ENCODE measurements at regions not wholly inside any gene's neighbourhood (a gene's known extent, or its start where the extent isn't known, plus 50 kb on each side); places are given as distances from the start of the nearest gene placed in this dataset.

GRCh38 chr16:51868631-51869030 lies 678.3 kb downstream of the TOX3 start:
- POLR2A ChIA-PET = no interaction called here
- CTCF ChIA-PET = interaction anchor here (1.2 kb wide), 1 partner anchor 10 kb away, joined by 3 read pairs; no protein-coding TSS in a partner anchor
- DNase-seq (ENCODE audit: extremely low spot score) = no peak
- TF ChIP-seq, protein P1, sequence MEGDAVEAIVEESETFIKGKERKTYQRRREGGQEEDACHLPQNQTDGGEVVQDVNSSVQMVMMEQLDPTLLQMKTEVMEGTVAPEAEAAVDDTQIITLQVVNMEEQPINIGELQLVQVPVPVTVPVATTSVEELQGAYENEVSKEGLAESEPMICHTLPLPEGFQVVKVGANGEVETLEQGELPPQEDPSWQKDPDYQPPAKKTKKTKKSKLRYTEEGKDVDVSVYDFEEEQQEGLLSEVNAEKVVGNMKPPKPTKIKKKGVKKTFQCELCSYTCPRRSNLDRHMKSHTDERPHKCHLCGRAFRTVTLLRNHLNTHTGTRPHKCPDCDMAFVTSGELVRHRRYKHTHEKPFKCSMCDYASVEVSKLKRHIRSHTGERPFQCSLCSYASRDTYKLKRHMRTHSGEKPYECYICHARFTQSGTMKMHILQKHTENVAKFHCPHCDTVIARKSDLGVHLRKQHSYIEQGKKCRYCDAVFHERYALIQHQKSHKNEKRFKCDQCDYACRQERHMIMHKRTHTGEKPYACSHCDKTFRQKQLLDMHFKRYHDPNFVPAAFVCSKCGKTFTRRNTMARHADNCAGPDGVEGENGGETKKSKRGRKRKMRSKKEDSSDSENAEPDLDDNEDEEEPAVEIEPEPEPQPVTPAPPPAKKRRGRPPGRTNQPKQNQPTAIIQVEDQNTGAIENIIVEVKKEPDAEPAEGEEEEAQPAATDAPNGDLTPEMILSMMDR (IDR thresholded peaks at IDR 0.05; ENCODE audit: control extremely low read depth, extremely low read depth, low read depth, missing control alignments) = no peak

GRCh38 chr16:51867386-51868065 lies 679.4 kb downstream of the TOX3 start:
- CTCF ChIA-PET = no interaction called here
- no peak for DNase-seq (ENCODE audit: extremely low spot score)
- POLR2A ChIA-PET = no interaction called here
- TF ChIP-seq, protein P1 (IDR thresholded peaks at IDR 0.05; ENCODE audit: control extremely low read depth, extremely low read depth, low read depth, missing control alignments) = no peak

- TF ChIP-seq, protein P1 (IDR thresholded peaks at IDR 0.05; ENCODE audit: control extremely low read depth, extremely low read depth, low read depth, missing control alignments) = no peak
- CTCF ChIA-PET = interaction anchor here (1.0 kb wide), 2 partner anchors 8 to 11 kb away, joined by 3 to 5 read pairs; no protein-coding TSS in a partner anchor
- POLR2A ChIA-PET = no interaction called here
- no peak for DNase-seq (ENCODE audit: extremely low spot score)
Observed at GRCh38 chr16:51864575-51864974, 682.4 kb downstream of the TOX3 start.

DNA sequence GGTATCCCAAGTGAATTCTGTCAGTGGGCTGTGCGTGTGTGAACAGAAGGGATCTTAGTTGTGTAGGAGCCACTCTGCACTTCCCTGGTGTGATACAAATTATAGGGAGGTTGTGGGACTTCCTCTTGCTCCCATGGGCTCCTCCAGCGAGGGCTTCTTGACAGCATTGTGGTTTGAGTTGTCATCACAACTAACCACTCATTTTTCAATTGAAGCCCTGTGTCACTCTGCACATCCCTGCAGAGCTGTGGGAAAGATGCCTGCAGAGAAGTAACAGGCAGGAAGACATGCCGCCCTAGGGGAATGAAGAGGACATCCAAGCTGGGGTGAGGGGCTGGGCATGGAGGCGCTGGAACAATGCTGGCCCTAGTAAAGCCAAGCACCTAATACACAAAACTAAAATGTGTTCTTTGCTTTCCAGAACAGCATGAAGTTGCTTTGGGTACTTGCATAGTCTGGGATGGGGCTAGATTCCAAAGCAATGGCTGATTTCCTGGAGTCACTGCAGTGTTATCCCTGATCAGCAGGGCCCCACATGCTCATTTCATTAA lies 692.5 kb downstream of the TOX3 start:
- CTCF ChIA-PET = interaction anchor here (0.9 to 1.3 kb wide), 2 partner anchors 10 kb away, joined by 3 to 5 read pairs; no protein-coding TSS in a partner anchor
- POLR2A ChIA-PET = no interaction called here
- DNase-seq (ENCODE audit: extremely low spot score) = no peak

GRCh38 chr16:51853586-51853985 lies 693.4 kb downstream of the TOX3 start:
- no peak for DNase-seq (ENCODE audit: extremely low spot score)
- POLR2A ChIA-PET = no interaction called here
- CTCF ChIA-PET = interaction anchor here (1.3 kb wide), 1 partner anchor 10 kb away, joined by 5 read pairs; no protein-coding TSS in a partner anchor
- TF ChIP-seq, protein P1 (IDR thresholded peaks at IDR 0.05; ENCODE audit: control extremely low read depth, extremely low read depth, low read depth, missing control alignments) = no peak

More for the DNA sequence above, 692.5 kb downstream of the TOX3 start:
- TF ChIP-seq, protein P1 (IDR thresholded peaks at IDR 0.05; ENCODE audit: control extremely low read depth, extremely low read depth, low read depth, missing control alignments) = no peak

GRCh38 chr16:51852892-51853291 lies 694.1 kb downstream of the TOX3 start:
- POLR2A ChIA-PET = no interaction called here
- CTCF ChIA-PET = no interaction called here
- TF ChIP-seq, protein P1 (IDR thresholded peaks at IDR 0.05; ENCODE audit: control extremely low read depth, extremely low read depth, low read depth, missing control alignments) = no peak
- DNase-seq (ENCODE audit: extremely low spot score) = no peak

All from GM10248 (cell line).